HCT116 (cell line): ENCODE measurements at regions not wholly inside any gene's neighbourhood (a gene's known extent, or its start where the extent isn't known, plus 50 kb on each side); places are given as distances from the start of the nearest gene placed in this dataset.

ENCODE experiments used
- ATAC-seq: fragments of 200-7000 bp; cut with Tn5 transposase; 2 replicates; pipeline ENCODE4 v1.9.1; 2020; ENCODE audit warnings: mild to moderate bottlenecking, moderate library complexity
- BruUV-seq: library from RNA; stranded (reverse); fragments of 400-500 nt; replicated peaks from 2 replicates; lab custom pipeline; 2021; lab: Mats Ljungman, UMichigan
- CTCF ChIA-PET: fragments of 300-600 bp; sonication (Branson Sonifier 250); formaldehyde crosslinking; loops from one replicate; lab custom pipeline; 2021; ENCODE audit warnings: antibody characterized with exemption; lab: Charles Lee
- POLR2A ChIA-PET: fragments of 300-600, 350-600 bp; sonication (Branson Sonifier 250); formaldehyde crosslinking; loops from one replicate; lab custom pipeline; 2021; ENCODE audit warnings: antibody characterized with exemption; lab: Charles Lee
- RAD21 ChIA-PET, 2 experiments: fragments of 300-600 bp; sonication (Branson Sonifier 250); formaldehyde crosslinking; loops; one replicate each; lab custom pipeline; 2023; ENCODE audit warnings: low total read pairs in 2 of 2; ENCODE audit not compliant: uncharacterized antibody in 2 of 2, unreplicated experiment in 2 of 2, low non-redundant PET in 1 of 2; lab: Charles Lee
- DNase-seq: peaks from one replicate; pipeline ENCODE4 v3.0.0-alpha.2; 2010; ENCODE audit warnings: low read depth, low spot score
- H2AFZ ChIP-seq: fragments of 200-600 bp; shearing (Covaris generic), sonication (generic); 2 replicates; pipeline ENCODE4 v1.6.1; 2017; ENCODE audit warnings: low read depth, mixed run types, mixed read lengths, antibody characterized with exemption, low read length; ENCODE audit not compliant: poor library complexity, severe bottlenecking
- H3K27ac ChIP-seq: 2 replicates; pipeline ENCODE4 v1.5.1; 2012; ENCODE audit warnings: low read depth, low read length
- H3K27me3 ChIP-seq: fragments of 200-600 bp; sonication (generic); 2 replicates; pipeline ENCODE4 v1.6.1; 2016; ENCODE audit warnings: mixed run types, low read length, mixed read lengths; ENCODE audit not compliant: insufficient read depth
- H3K36me3 ChIP-seq, 2 experiments: fragments of 200-500 bp in 1 of 2; fragments of 200-600 bp in 1 of 2; sonication (Bioruptor generic) in 1 of 2; sonication (generic) in 1 of 2; 2 replicates each; pipeline versions ENCODE4 v1.5.1 to v1.6.1; 2014 to 2016; ENCODE audit warnings: low read length in 2 of 2, inconsistent platforms in 1 of 2, mixed read lengths in 1 of 2, mixed run types in 1 of 2; ENCODE audit not compliant: insufficient read depth in 2 of 2, control insufficient read depth in 1 of 2
- H3K4me1 ChIP-seq, 2 experiments: fragments of 200-600 bp in 1 of 2; sonication (generic) in 1 of 2; 2 replicates each; pipeline versions ENCODE4 v1.5.1 to v1.6.1; 2012 to 2017; ENCODE audit warnings: low read length in 2 of 2, inconsistent platforms in 1 of 2, mild to moderate bottlenecking in 1 of 2, mixed read lengths in 1 of 2, mixed run types in 1 of 2, moderate library complexity in 1 of 2; ENCODE audit not compliant: insufficient read depth in 2 of 2, control insufficient read depth in 1 of 2
- H3K4me2 ChIP-seq: fragments of 200-600 bp; sonication (generic); 2 replicates; pipeline ENCODE4 v1.6.1; 2017; ENCODE audit warnings: mixed run types, low read length, mixed read lengths
- H3K4me3 ChIP-seq, 2 experiments: fragments of 200-600 bp in 1 of 2; sonication (generic) in 1 of 2; replicated peaks in 1 of 2; 2 replicates each; pipeline ENCODE4 v1.5.1; 2011 to 2016; ENCODE audit warnings: low read length in 2 of 2, control low read depth in 1 of 2, low read depth in 1 of 2, mild to moderate bottlenecking in 1 of 2, mixed read lengths in 1 of 2, mixed run types in 1 of 2
- H3K79me2 ChIP-seq: fragments of 200-600 bp; sonication (generic); 2 replicates; pipeline ENCODE4 v1.6.1; 2017; ENCODE audit warnings: mild to moderate bottlenecking, mixed run types, low read length, moderate library complexity, mixed read lengths; ENCODE audit not compliant: insufficient read depth
- H3K9ac ChIP-seq: fragments of 200-600 bp; sonication (generic); 2 replicates; pipeline ENCODE4 v1.6.1; 2016; ENCODE audit warnings: low read length, mixed read lengths
- H3K9me2 ChIP-seq: fragments of 200-600 bp; sonication (generic), shearing (Covaris generic); 2 replicates; pipeline ENCODE4 v1.6.1; 2017; ENCODE audit warnings: mixed run types, mild to moderate bottlenecking, moderate library complexity; ENCODE audit not compliant: insufficient read depth
- H3K9me3 ChIP-seq, 2 experiments: fragments of 200-500 bp in 1 of 2; fragments of 200-600 bp in 1 of 2; sonication (Bioruptor generic) in 1 of 2; sonication (generic) in 1 of 2; 2 replicates each; pipeline ENCODE4 v1.6.1; 2014 to 2017; ENCODE audit warnings: low read length in 2 of 2, mixed read lengths in 2 of 2, inconsistent platforms in 1 of 2, low read depth in 1 of 2, mild to moderate bottlenecking in 1 of 2, mixed run types in 1 of 2, moderate library complexity in 1 of 2; ENCODE audit not compliant: control insufficient read depth in 1 of 2, insufficient read depth in 1 of 2
- H4K20me1 ChIP-seq: fragments of 200-600 bp; sonication (generic), shearing (Covaris generic); 2 replicates; pipeline ENCODE4 v1.6.1; 2017; ENCODE audit warnings: mixed run types, mild to moderate bottlenecking, moderate library complexity; ENCODE audit not compliant: insufficient read depth
- CBX3 ChIP-seq: IDR thresholded peaks from 2 replicates; pipeline ENCODE4 v1.6.1; 2012; ENCODE audit warnings: low read depth
- CEBPB ChIP-seq: IDR thresholded peaks from 2 replicates; pipeline ENCODE4 v1.6.1; 2012; ENCODE audit warnings: low read depth
- EGR1 ChIP-seq: IDR thresholded peaks from 2 replicates; pipeline ENCODE4 v1.6.1; 2012; ENCODE audit warnings: low read depth
- ELF1 ChIP-seq: IDR thresholded peaks from 2 replicates; pipeline ENCODE4 v1.6.1; 2012; ENCODE audit warnings: low read depth, borderline replicate concordance
- EZH2phosphoT487 ChIP-seq: fragments of 200-600 bp; IDR thresholded peaks from 2 replicates; pipeline ENCODE4 v1.6.1; 2018; ENCODE audit warnings: antibody characterized with exemption, borderline replicate concordance
- JUND ChIP-seq: IDR thresholded peaks from 2 replicates; pipeline ENCODE4 v1.6.1; 2012
- POLR2A ChIP-seq: IDR thresholded peaks from 2 replicates; pipeline ENCODE4 v1.7.0; 2011; ENCODE audit warnings: borderline replicate concordance; ENCODE audit not compliant: insufficient read depth, insufficient read length; ENCODE audit errors: extremely low read depth
- RAD21 ChIP-seq: IDR thresholded peaks from 2 replicates; pipeline ENCODE4 v1.6.1; 2012; ENCODE audit warnings: low read depth, mild to moderate bottlenecking
- SP1 ChIP-seq: IDR thresholded peaks from 2 replicates; pipeline ENCODE4 v1.6.1; 2012; ENCODE audit warnings: low read depth
- TCF7L2 ChIP-seq: IDR thresholded peaks from 2 replicates; pipeline ENCODE4 v1.7.0; 2011; ENCODE audit warnings: borderline replicate concordance, inconsistent platforms; ENCODE audit not compliant: insufficient read depth, insufficient read length; ENCODE audit errors: extremely low read depth
- YY1 ChIP-seq: IDR thresholded peaks from 2 replicates; pipeline ENCODE4 v1.6.1; 2011; ENCODE audit warnings: low read length, low read depth, moderate library complexity, mild to moderate bottlenecking; ENCODE audit not compliant: insufficient replicate concordance; ENCODE audit errors: extremely low read depth
- ZFX ChIP-seq: fragments of 450-650 bp; IDR thresholded peaks from 2 replicates; pipeline ENCODE4 v1.6.1; 2017
- intact Hi-C: fragments of 100-400 bp; cut with micrococcal nuclease; formaldehyde crosslinking; loops from 2 replicates; pipeline ENCODE4 v1.10.0; 2022
- TF ChIP-seq, protein P1 (sequence below): IDR thresholded peaks from 2 replicates; pipeline ENCODE4 v1.6.1; 2012

DNA sequence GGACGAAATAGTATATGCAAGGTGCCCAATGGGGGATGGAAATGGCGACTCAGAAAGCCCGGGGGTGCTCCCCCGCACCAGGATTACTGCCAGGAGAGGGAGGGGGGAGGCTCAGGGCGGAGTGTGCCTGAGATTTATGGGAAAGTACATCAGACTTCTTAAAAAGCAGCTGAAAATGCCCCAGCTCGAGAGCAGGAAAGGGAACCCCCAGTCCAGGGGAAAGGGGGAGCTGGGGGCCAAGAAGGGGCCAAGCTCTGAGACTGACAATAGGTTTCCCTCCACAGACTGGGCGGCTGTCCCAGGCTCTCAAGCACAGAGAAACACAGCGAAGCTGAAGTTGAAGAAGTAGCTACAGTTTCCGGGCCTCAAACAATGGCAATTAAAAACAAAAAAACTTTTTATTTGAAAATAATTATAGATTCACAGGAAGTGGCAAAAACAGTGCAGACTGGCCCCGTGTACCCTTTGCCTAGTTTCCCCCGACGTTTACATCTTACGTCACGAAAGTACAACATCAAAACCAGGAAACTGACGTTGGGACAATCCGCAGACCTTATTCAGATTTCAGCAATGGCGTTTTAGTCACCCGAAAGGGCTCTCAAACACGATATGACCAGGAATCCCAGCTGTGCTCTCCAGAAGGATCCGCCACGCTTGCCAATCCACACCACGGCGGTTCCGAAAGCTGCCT lies 83.9 kb upstream of the FGFR2 start:
- Histone ChIP-seq H3K9me3 (no peaks in the 10 kb centered on the region), H3K9me2 (no peaks in the 10 kb centered on the region), H3K4me2 (no peak overlapping the region), H3K36me3 (no peaks in the 10 kb centered on the region), H3K79me2 (no peaks in the 10 kb centered on the region), H3K4me1 (no peaks in the 10 kb centered on the region), H4K20me1 (no peaks in the 10 kb centered on the region), H3K27me3 (peaks cover 21% of the 10 kb centered on the region), H3K27ac (no peak overlapping the region), H2AFZ (no peak overlapping the region), H3K9ac (no peak overlapping the region), H3K4me3 (no peak overlapping the region)
- TF ChIP-seq EZH2phosphoT487 (no peak), ZFX (no peak), EGR1 (no peak), ELF1 (no peak), YY1 (no peak), JUND (no peak), CBX3 (no peak), POLR2A (no peak), CEBPB (no peak), RAD21 (no peak), SP1 (no peak), TCF7L2 (no peak)
- TF ChIP-seq, protein P1, sequence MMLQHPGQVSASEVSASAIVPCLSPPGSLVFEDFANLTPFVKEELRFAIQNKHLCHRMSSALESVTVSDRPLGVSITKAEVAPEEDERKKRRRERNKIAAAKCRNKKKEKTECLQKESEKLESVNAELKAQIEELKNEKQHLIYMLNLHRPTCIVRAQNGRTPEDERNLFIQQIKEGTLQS, result no peak
- RAD21 ChIA-PET, result no interaction called here
- intact Hi-C loops, result no loop called here
- ATAC-seq (no peak), DNase-seq (no peak)
- BruUV-seq, result no TSS peak
- CTCF ChIA-PET, result no interaction called here
- POLR2A ChIA-PET, result no interaction called here
